NCI-H446 (cell line): ENCODE measurements at regions not wholly inside any gene's neighbourhood (a gene's known extent, or its start where the extent isn't known, plus 50 kb on each side); places are given as distances from the start of the nearest gene placed in this dataset.
"Not testable (repeated sequence)": the region's sequence is repeated elsewhere in the genome, so short reads cannot be mapped to it uniquely, and the experiment has no call there.

ENCODE experiments used
- DNase-seq, 2 experiments: peaks; one replicate each; lab custom pipeline; 2025; lab: John Stamatoyannopoulos, UW

- no peak for DNase-seq
Measured at GRCh38 chr16:60553090-60553757, 1483.0 kb downstream of the CDH8 start.

- DNase-seq: no peak
Measured at GRCh38 chr16:60541535-60541934, 1494.7 kb downstream of the CDH8 start.

GRCh38 chr16:60510941-60511340 lies 1525.3 kb downstream of the CDH8 start:
- DNase-seq: no peak

- no peak for DNase-seq
Measured at GRCh38 chr16:60510208-60510607, 1526.0 kb downstream of the CDH8 start.

- no peak for DNase-seq
Measured at GRCh38 chr16:60491273-60491672, 1545.0 kb downstream of the CDH8 start.

- no peak for DNase-seq
Measured at GRCh38 chr16:60485872-60486489, 1550.3 kb downstream of the CDH8 start.

- no peak for DNase-seq
Measured at GRCh38 chr16:60484901-60485300, 1551.3 kb downstream of the CDH8 start.

GRCh38 chr16:60481591-60481990 lies 1554.6 kb downstream of the CDH8 start:
- DNase-seq: no peak

- DNase-seq: no peak
Measured at GRCh38 chr16:60478810-60479209, 1557.4 kb downstream of the CDH8 start.

- no peak for DNase-seq
Measured at GRCh38 chr16:60463986-60464385, 1572.3 kb downstream of the CDH8 start.

- no peak for DNase-seq
Measured at GRCh38 chr16:60459463-60459862, 1576.8 kb downstream of the CDH8 start.

- no peak for DNase-seq
Measured at GRCh38 chr16:60458255-60458654, 1578.0 kb downstream of the CDH8 start.

GRCh38 chr16:60452646-60453045 lies 1583.6 kb downstream of the CDH8 start:
- DNase-seq: no peak

- DNase-seq: no peak
Measured at GRCh38 chr16:60438894-60439293, 1597.3 kb downstream of the CDH8 start.

GRCh38 chr16:60432472-60432871 lies 1603.8 kb downstream of the CDH8 start:
- no peak for DNase-seq

GRCh38 chr16:60419859-60420258 lies 1616.4 kb downstream of the CDH8 start:
- no peak for DNase-seq

- DNase-seq: no peak
Measured at GRCh38 chr16:60414613-60415012, 1621.6 kb downstream of the CDH8 start.

GRCh38 chr16:60413969-60414368 lies 1622.3 kb downstream of the CDH8 start:
- DNase-seq: no peak

- DNase-seq: no peak
Measured at GRCh38 chr16:60407606-60408005, 1628.6 kb downstream of the CDH8 start.

- DNase-seq: no peak
Measured at GRCh38 chr16:60407034-60407433, 1629.2 kb downstream of the CDH8 start.

GRCh38 chr16:60405286-60405685 lies 1631.0 kb downstream of the CDH8 start:
- no peak for DNase-seq

GRCh38 chr16:60404401-60404800 lies 1631.8 kb downstream of the CDH8 start:
- DNase-seq: no peak

GRCh38 chr16:60402941-60403340 lies 1633.3 kb downstream of the CDH8 start:
- not testable (repeated sequence) for DNase-seq

GRCh38 chr16:60392380-60392779 lies 1643.9 kb downstream of the CDH8 start:
- no peak for DNase-seq
